Epidermal melanocyte (primary cell): ENCODE measurements at regions not wholly inside any gene's neighbourhood (a gene's known extent, or its start where the extent isn't known, plus 50 kb on each side); places are given as distances from the start of the nearest gene placed in this dataset.
"Not testable (repeated sequence)": the region's sequence is repeated elsewhere in the genome, so short reads cannot be mapped to it uniquely, and the experiment has no call there.

Experiments used
- DNase-seq: peaks from one replicate; pipeline ENCODE4 v3.0.0; 2011; ENCODE audit warnings: low spot score; ENCODE audit not compliant: insufficient read length

GRCh38 chr16:18263046-18263445 lies 73.5 kb downstream of the NPIPA8 start:
- DNase-seq: not testable (repeated sequence)

GRCh38 chr16:18261848-18262247 lies 74.7 kb downstream of the NPIPA8 start:
- DNase-seq: not testable (repeated sequence)

DNA sequence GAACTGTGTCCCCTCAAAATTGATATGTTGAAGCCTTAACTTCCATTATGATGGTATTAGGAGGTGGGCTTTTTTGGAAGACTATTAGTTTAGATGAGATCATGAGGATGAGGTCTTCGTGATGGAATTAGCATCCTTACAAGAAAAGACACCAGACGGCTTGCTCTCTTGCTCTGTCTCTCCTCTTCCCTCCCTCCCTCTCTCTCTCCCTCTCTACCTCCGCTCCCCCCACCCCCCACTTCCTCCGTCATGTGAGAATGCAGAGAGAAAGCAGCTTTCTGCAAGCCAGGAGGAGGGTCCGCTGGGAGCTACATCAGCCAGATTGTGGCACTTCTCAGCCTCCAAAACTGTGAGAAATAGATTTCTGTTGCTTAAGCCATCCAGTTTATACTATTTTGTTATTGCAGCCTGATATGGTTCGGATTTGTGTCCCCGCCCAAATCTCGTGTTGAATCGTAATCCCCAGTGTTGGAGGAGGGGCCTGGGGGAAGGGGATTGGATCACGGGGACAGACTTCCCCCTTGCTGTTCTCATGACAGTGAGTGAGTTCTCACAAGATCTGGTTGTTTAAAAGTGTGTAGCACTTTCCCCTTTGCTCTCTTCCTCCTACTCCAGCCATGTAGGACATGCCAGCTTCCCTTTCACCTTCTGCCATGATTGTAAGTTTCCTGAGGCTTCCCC lies 76.9 kb downstream of the NPIPA8 start:
- DNase-seq: not testable (repeated sequence)

DNA sequence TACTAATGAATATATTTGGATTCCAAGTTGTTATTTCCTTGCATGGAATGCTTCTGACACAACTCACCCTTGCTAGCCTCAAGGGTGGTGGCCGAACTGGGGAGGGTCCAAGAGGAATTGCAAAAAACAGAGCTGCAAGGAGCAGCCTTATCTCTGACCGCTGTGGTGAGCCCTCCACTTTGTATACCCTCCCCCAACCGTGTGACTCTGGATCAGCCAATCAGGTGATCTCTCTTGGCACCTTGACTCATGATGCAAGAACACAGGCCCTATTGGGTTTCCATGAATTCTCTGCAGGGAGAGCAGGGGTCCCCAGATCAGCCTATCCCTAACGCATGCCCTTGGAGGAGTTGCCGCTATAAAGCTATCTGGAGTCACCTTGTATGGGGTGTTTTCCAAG lies 83.6 kb downstream of the NPIPA8 start:
- not testable (repeated sequence) for DNase-seq

- DNase-seq: peak; percentile 8
Observed at GRCh38 chr16:18230505-18230904, 106.0 kb downstream of the NPIPA8 start.

- not testable (repeated sequence) for DNase-seq
Observed at GRCh38 chr16:18222054-18223009, 114.2 kb downstream of the NPIPA8 start.

- DNase-seq: not testable (repeated sequence)
Observed at GRCh38 chr16:18217741-18218140, 118.8 kb downstream of the NPIPA8 start.

- not testable (repeated sequence) for DNase-seq
Observed at GRCh38 chr16:18216814-18217213, 119.7 kb downstream of the NPIPA8 start.

DNA sequence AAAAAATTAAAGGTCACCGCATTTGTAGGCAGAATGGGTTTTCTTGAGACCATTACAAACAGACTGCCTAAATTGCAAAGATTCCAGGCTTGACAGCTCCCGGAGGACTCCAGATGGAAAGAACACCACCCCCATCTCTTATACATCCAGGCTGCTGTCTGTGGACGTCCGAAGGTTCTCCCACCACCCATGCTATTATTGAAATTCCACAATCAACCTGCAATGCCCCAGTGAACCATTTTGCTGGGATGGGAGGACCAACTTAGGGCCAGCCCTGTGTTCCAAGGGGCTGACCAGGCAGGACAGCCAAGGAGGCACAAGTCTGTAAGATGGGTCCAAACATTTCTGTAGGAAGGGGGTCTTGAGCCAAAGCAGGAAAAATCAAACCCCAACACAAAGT lies 122.7 kb downstream of the NPIPA8 start:
- not testable (repeated sequence) for DNase-seq

DNA sequence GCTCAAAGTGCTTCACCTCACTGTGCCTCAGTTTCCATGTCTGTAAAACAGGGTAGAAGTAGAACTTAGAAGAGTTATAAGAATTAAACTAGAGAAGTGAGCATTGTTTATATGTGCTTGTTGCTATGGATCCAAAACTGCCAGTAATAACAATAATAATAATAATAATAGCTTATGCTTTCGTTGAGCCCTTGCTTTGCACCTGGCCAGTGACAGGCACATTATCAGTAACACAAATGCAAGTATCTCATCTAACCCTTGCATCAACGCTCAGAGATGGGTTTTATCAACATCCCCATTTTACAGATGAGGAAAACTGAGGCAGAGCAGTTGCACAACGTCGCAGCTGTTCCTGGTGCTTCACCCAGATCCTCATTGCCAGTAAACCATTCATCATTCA lies 125.0 kb downstream of the NPIPA8 start:
- DNase-seq: not testable (repeated sequence)

GRCh38 chr16:18204786-18205185 lies 131.8 kb downstream of the NPIPA8 start:
- DNase-seq: not testable (repeated sequence)

DNA sequence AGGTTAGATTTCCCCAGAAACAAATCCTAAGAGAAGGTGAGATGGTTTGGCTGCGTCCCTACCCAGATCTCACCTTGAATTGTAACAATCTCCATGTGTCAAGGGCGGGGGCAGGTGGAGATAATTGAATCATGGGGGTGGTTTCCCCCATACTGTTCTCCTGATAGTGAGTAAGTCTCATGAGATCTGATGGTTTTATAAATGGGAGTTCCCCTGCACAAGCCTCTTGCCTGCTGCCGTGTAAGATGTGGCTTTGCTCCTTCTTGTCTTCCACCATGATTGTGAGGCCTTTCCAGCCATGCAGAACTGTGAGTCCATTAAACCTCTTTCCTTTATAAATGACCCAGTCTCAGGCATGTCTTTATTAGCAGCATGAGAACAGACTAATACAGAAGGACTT lies 132.2 kb downstream of the NPIPA8 start:
- not testable (repeated sequence) for DNase-seq

DNA sequence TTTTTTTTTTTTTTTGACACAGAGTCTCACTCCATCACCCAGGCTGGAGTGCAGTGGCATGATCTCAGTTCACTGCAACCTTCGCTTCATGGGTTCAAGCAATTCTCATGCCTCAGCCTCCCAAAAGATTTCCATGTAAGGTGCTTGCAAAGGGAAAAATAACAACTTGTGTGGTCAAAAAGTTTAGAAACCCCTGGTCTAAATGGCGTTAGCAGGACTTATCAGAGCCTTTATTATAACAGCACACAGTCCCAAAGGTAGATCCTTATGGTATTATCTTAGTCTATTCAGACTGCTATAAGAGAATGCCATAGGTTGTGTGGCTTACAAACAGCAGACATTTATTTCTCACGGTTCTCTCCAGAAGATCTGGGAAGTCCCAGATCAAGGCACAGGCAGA lies 135.0 kb downstream of the NPIPA8 start:
- not testable (repeated sequence) for DNase-seq

GRCh38 chr16:18192389-18192788 lies 144.1 kb downstream of the NPIPA8 start:
- DNase-seq: not testable (repeated sequence)

- not testable (repeated sequence) for DNase-seq
Observed at GRCh38 chr16:18190179-18190578, 146.4 kb downstream of the NPIPA8 start.

DNA sequence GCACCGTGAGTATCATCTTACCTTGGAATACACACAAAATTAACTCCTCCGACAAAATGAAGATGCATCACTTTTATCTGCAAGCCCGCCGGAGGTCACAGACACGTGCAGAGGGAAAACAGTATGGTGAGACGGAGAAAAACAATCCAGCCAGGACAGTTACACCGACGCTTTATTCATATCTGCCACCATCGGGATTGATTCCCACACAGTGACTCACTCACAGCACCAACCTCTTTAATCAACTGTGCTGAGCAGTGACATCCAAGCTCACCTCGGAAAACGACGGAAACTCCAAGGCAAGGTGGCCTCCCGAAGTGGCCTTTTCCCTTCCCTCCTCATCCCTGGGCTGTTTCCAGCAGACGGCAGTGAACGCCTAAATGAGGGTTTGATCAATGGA lies 151.8 kb downstream of the NPIPA8 start:
- DNase-seq: not testable (repeated sequence)

DNA sequence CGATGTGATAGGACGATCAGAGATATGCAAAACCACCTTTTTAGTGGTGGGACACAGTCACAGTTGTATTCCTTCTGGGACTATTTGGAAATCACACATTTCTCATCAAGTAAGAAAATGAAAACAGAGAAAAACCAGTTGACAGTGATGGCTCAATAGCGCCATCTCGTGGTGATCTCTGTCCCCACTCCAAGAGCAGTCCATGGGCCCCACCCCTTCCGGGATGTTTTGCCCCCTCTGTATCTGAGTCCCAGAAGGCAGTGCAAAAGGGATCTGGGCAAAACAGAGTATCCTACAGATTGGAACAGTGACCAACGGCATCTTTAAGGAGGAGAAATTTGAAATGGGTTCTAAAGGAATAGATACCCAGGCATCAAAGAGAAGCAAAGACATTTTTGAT lies 155.5 kb downstream of the NPIPA8 start:
- not testable (repeated sequence) for DNase-seq

DNA sequence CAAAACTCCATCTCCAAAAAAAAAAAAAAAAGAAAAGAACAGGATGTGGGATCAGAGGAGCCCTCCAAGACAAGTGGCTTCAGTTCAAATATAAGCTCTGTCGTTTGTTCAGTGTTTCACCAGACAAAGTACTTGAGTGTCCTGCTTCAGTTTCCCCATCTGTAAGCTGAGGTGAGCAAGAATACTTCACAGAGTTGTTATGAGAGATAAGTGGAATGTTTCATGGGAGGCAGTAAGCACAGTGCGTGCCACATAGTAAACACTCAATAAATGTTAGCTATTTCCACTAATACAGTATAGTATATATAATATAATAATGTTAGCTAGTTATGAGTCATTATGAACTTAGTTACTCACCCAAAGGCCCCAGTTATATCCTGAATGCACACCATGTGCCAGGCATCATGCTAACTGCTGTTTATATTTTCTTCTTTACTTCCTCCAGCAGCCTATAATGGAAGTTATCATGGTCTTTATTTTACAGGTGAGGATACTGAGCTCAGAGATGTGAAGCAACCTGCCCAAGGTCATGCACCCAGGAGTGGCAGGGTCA lies 162.5 kb downstream of the NPIPA8 start:
- not testable (repeated sequence) for DNase-seq

GRCh38 chr16:18162293-18162692 lies 174.2 kb downstream of the NPIPA8 start:
- not testable (repeated sequence) for DNase-seq

DNA sequence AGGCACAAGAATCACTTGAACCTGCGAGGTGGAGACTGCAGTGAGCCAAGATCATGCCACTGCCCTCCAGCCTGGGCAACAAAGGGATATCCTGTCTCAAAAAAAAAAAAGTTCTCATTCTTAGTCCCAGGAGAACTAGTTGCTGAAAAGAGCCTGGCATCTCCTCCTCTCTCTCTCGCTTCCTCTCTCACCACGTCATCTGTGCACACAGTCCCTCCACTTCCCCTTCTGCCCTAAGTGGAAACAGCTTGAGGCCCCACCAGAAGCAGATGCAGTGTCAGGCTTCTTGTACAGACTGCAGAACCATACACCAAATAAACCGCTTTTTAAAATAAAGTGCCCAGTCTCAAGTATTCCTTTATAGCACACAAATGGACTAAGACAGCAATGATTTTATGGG lies 175.3 kb downstream of the NPIPA8 start:
- DNase-seq: not testable (repeated sequence)

DNA sequence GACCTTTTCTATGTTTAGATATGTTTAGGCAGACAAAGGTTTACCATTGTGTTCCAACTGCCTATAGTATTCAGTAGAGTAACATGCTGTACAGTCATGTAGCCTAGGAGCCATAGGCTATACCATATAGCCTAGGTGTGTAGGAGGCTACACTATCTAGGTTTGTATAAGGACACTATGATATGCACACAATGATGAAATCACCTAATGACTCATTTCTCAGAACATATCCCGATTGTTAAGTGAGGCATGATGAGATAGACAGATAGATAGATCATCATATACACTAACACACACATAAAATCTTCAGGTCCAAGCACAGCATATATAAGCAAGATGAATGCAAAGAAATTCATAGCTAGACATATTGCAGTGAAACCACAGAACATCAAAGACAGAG lies 177.4 kb downstream of the NPIPA8 start:
- not testable (repeated sequence) for DNase-seq

DNA sequence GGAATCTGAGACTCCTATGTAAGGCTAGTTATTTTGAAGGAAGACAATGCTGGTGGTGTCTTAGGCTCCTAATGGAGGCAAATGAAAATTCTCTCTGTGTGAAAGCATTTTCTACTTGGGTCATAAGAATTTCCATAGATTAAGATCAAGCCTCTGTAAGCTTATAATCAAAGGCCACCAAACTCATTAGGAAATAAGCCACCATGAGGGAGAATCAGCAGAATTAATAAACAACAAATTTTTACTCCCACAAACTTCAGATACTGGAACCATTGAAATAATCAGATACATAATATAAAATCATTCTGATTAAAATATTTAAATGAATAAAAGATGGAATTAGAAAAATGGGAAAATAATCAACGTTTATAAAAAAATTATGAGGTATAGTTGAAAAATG lies 178.7 kb downstream of the NPIPA8 start:
- DNase-seq: not testable (repeated sequence)
